Activated naive CD4-positive, alpha-beta T cell treated with anti-CD3 and anti-CD28 coated beads, Interleukin-2, amount 50 U/mL, for 24 hours (primary cell): ENCODE measurements at regions not wholly inside any gene's neighbourhood (a gene's known extent, or its start where the extent isn't known, plus 50 kb on each side); places are given as distances from the start of the nearest gene placed in this dataset.

Source experiments
- H3K27ac Mint-ChIP-seq: one replicate; pipeline ENCODE4 v1.8.0; 2021; ENCODE audit warnings: mild to moderate bottlenecking, mixed read lengths
- H3K27me3 Mint-ChIP-seq: one replicate; pipeline ENCODE4 v1.8.0; 2021; ENCODE audit warnings: mixed read lengths
- H3K36me3 Mint-ChIP-seq: one replicate; pipeline ENCODE4 v1.8.0; 2021; ENCODE audit warnings: mixed read lengths
- H3K4me1 Mint-ChIP-seq: one replicate; pipeline ENCODE4 v1.8.0; 2021; ENCODE audit warnings: mixed read lengths
- H3K4me3 Mint-ChIP-seq: one replicate; pipeline ENCODE4 v1.8.0; 2021; ENCODE audit warnings: mild to moderate bottlenecking, mixed read lengths
- H3K9me3 Mint-ChIP-seq: one replicate; pipeline ENCODE4 v1.8.0; 2021; ENCODE audit warnings: mixed read lengths

DNA sequence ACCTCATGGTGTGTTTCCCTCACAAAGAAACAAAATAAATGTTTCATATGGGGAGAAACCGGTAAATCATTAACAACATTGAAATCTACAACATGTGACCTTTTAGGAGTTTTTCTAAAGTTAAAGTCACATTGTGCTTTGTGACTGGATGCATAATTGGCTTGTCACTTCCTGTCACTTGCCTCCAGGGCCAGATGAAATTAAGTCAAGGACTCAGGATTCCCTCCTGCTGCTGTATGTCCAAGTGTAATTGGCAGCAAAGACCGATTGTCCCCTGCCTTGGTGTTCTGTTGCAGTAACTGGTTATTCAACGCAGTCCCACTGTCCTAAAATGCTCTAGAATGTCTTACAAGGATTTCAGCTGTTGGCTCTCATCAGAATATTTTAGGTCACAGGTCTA, 448.2 kb downstream of the LIG4 start:
- Mint-ChIP-seq H3K27me3 (no peaks in the 10 kb centered on the region), H3K36me3 (no peaks in the 10 kb centered on the region), H3K4me1 (no peaks in the 10 kb centered on the region), H3K9me3 (no peaks in the 10 kb centered on the region), H3K4me3 (no peak overlapping the region), H3K27ac (no peak overlapping the region)

DNA sequence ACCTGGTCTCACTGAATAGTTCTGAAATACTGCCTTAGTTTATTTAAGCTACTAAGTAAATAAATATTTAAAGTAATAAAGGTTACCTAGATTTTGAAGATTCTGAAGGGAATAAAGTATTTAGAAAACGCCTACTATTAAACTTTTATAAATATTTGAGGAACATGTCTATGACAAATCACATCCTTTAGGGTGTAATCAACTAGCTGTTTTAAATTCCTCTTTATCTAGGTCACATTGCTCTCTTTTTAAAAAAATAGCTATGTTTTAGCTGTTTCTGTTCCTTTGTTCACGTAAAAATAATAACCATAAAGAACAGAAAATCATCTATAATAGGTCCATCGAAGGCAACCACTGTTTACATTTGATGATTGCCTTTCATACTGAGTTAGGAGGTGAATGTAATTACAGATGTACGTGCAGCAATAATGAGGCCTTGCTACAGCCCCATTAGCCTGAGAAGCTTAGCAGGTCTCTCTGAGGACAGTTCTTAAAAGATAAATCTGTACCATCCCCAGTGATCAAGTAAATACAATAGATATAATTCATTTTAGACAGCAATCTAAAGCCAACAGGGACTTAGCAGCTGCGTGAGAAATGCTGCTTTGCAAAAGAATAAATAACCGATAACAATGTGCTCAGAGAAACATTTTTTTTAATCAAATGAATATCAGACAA, 449.5 kb downstream of the LIG4 start:
- no peak overlapping the region for H3K27ac Mint-ChIP-seq
- H3K27me3 Mint-ChIP-seq: no peaks in the 10 kb centered on the region
- H3K4me1 Mint-ChIP-seq: no peaks in the 10 kb centered on the region
- H3K4me3 Mint-ChIP-seq: no peak overlapping the region
- no peaks in the 10 kb centered on the region for H3K36me3 Mint-ChIP-seq
- no peaks in the 10 kb centered on the region for H3K9me3 Mint-ChIP-seq

- H3K27me3 Mint-ChIP-seq: no peaks in the 10 kb centered on the region
- no peaks in the 10 kb centered on the region for H3K4me1 Mint-ChIP-seq
- no peaks in the 10 kb centered on the region for H3K9me3 Mint-ChIP-seq
- H3K36me3 Mint-ChIP-seq: no peaks in the 10 kb centered on the region
- H3K27ac Mint-ChIP-seq: no peak overlapping the region
- H3K4me3 Mint-ChIP-seq: no peak overlapping the region
Measured at GRCh38 chr13:107764046-107764445, 451.3 kb downstream of the LIG4 start.

DNA sequence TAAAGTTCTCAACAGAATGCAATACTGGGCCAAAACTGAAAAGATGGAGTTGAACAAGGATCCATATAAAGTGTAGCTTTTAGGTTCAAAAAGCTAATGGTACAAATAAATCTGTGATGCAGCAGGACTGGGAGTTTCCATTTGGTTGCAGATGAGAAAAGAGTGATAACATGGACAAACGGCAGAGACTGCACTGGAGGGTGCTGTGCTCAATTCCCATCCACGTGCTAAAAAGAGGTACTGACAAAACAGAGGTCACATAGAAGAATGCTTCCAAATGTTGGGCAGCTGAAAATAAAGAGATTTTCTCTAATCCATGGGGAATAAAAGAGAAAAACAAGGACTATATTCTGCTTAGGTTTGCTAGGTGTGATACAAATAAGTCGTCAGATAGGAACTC, 461.6 kb downstream of the LIG4 start:
- Mint-ChIP-seq H3K27ac (no peak overlapping the region), H3K4me1 (no peaks in the 10 kb centered on the region), H3K36me3 (no peaks in the 10 kb centered on the region), H3K27me3 (no peaks in the 10 kb centered on the region), H3K9me3 (no peaks in the 10 kb centered on the region), H3K4me3 (no peak overlapping the region)

DNA sequence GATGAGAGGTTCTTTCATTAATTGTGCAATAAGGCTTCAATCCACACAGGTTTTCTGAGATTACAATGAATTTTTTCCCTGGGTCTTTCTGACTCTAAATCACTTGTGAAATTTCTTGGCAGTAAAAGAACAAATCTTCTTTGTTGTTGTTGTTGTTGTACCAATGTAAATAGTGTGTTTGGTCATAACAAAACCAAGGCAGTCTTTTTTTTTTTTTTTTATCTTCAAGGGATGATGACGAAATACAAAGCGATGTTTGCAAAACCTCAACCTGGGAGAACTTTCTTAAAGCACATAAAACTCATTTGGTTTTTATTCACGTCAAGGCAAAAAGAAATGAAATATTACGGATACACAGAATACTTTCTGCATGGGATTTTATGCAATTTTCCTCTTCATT, 462.0 kb downstream of the LIG4 start:
- Mint-ChIP-seq H3K9me3 (no peaks in the 10 kb centered on the region), H3K4me1 (no peaks in the 10 kb centered on the region), H3K4me3 (no peak overlapping the region), H3K27me3 (no peaks in the 10 kb centered on the region), H3K27ac (no peak overlapping the region), H3K36me3 (no peaks in the 10 kb centered on the region)

- H3K9me3 Mint-ChIP-seq: no peaks in the 10 kb centered on the region
- H3K36me3 Mint-ChIP-seq: no peaks in the 10 kb centered on the region
- H3K4me1 Mint-ChIP-seq: no peaks in the 10 kb centered on the region
- no peaks in the 10 kb centered on the region for H3K27me3 Mint-ChIP-seq
- H3K27ac Mint-ChIP-seq: no peak overlapping the region
- no peak overlapping the region for H3K4me3 Mint-ChIP-seq
Measured at GRCh38 chr13:107743983-107744382, 471.4 kb downstream of the LIG4 start.

DNA sequence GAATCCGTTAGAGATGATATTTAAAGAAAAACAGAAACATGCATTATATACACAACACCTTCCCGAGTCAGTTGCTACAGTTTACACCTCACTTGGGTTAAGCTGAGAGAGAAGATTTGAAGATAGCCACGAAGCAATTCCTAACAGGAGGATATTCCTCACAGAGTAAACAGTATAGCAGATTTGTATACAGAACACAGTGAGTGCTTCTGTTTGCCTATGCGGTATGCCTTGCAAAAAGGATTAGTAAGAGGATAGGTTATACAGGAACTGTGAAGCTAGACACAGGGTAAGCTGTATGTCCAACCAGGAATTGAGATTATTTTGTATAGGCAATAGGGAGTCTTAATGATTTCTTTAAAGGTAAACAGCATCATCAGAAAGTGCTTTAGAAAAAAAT, 471.8 kb downstream of the LIG4 start:
- H3K4me3 Mint-ChIP-seq: no peak overlapping the region
- H3K4me1 Mint-ChIP-seq: no peaks in the 10 kb centered on the region
- H3K9me3 Mint-ChIP-seq: no peaks in the 10 kb centered on the region

DNA sequence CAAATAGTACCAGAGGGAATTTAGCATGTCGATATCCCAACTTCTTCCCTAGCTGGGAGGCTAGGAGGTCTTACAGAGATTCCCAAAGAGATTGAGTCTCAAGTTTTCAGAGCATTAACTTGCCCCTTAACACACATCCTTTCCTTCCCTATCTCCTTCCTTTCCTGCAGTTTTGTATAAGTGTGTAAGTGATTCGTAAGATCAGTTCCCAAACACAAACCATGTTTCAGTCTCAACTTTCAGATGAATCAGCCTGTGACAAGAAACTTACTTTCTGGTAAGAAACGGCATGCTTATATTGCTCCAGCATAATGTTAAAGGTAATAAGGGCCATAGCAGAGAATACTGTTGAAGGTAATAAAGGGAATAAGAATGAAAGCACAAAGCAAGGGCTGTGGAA, 472.2 kb downstream of the LIG4 start:
- Mint-ChIP-seq H3K4me3 (no peak overlapping the region), H3K36me3 (no peaks in the 10 kb centered on the region), H3K27me3 (no peaks in the 10 kb centered on the region), H3K4me1 (no peaks in the 10 kb centered on the region), H3K27ac (no peak overlapping the region), H3K9me3 (no peaks in the 10 kb centered on the region)

More for the DNA sequence above, 471.8 kb downstream of the LIG4 start:
- Mint-ChIP-seq H3K27ac (no peak overlapping the region), H3K36me3 (no peaks in the 10 kb centered on the region), H3K27me3 (no peaks in the 10 kb centered on the region)

DNA sequence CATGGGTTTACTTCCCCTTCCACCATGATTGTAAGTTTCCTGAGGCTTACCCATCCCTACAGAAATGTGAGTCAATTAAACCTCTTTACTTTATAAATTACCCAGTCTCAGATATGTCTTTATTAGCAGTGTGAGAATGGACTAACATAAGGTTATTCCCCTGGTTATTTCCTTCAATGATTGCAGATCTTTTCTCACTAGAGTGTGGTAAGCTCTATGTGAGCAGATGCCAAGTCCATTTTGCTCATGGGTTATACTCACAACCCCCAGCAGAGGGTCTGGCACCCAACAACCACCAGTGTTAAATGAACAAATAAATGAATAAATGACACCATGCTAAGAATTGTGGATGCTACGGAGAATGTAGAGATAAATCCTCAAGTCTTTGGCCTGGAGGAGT, 472.8 kb downstream of the LIG4 start:
- H3K27me3 Mint-ChIP-seq: no peaks in the 10 kb centered on the region
- no peaks in the 10 kb centered on the region for H3K9me3 Mint-ChIP-seq
- H3K4me1 Mint-ChIP-seq: no peaks in the 10 kb centered on the region
- no peak overlapping the region for H3K4me3 Mint-ChIP-seq
- H3K27ac Mint-ChIP-seq: no peak overlapping the region
- no peaks in the 10 kb centered on the region for H3K36me3 Mint-ChIP-seq

- Mint-ChIP-seq H3K27me3 (no peaks in the 10 kb centered on the region), H3K4me1 (no peaks in the 10 kb centered on the region), H3K9me3 (no peaks in the 10 kb centered on the region), H3K27ac (no peak overlapping the region), H3K4me3 (no peak overlapping the region), H3K36me3 (no peaks in the 10 kb centered on the region)
Measured at GRCh38 chr13:107738004-107738403, 477.3 kb downstream of the LIG4 start.

- H3K9me3 Mint-ChIP-seq: no peaks in the 10 kb centered on the region
- H3K4me1 Mint-ChIP-seq: no peaks in the 10 kb centered on the region
- no peak overlapping the region for H3K4me3 Mint-ChIP-seq
- H3K27me3 Mint-ChIP-seq: no peaks in the 10 kb centered on the region
- no peak overlapping the region for H3K27ac Mint-ChIP-seq
- H3K36me3 Mint-ChIP-seq: no peaks in the 10 kb centered on the region
Measured at GRCh38 chr13:107736731-107737130, 478.6 kb downstream of the LIG4 start.

- Mint-ChIP-seq H3K27ac (no peak overlapping the region), H3K4me1 (no peaks in the 10 kb centered on the region), H3K9me3 (no peaks in the 10 kb centered on the region), H3K4me3 (no peak overlapping the region), H3K27me3 (no peaks in the 10 kb centered on the region), H3K36me3 (no peaks in the 10 kb centered on the region)
Measured at GRCh38 chr13:107736170-107736569, 479.2 kb downstream of the LIG4 start.

DNA sequence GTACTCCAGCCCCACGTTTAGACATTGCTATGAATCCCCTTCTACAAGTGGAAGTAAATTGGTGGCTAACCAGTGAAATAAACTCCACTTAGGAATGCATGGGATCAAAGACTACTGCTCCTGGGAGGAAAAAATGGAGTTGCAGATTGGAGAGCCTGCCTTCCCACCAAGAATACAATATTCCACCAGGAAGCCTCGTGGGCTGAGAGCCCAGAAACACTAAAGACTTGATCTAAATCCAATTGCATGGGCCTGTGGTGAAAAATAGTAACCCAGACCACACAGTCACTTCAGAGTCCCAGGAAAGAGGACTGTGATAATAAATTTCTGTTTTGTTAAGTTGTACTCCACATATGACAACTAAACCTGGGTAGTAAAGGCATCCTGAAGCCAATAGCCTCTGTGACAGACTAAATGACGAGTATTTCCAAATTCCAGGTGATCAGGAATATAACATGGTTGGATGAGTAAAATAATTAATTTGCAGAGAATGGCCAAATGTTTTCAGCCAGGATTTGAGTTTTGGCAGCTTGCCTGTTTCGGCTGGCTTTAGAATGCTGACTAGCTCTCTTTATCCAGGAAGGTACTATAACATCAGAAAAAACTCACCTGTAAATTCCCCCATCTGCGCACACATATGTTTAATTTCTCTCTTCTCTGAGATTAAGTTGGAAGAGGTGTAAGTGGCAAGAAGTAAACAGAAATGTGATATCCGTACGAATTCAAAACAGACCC, 480.3 kb downstream of the LIG4 start:
- Mint-ChIP-seq H3K4me3 (no peak overlapping the region), H3K27me3 (no peaks in the 10 kb centered on the region), H3K9me3 (no peaks in the 10 kb centered on the region), H3K36me3 (no peaks in the 10 kb centered on the region), H3K27ac (no peak overlapping the region), H3K4me1 (no peaks in the 10 kb centered on the region)

DNA sequence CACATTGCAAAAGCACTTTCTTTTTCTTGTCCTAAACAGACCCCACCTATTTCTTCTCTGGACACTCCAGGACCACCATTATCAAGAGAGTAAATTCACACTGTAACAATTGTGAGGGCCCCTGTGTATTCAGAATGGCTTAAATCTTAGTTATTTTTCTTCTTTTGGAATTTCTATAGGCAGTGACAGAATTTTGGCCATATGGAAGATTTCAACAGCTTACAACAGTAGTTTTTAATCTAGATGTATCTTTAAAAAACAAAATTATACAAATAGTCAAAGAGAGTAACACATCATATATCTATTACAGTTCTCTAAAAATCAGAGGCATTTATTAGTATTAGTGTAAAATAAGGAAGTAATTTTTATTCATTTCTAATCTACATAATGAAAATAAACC, 482.1 kb downstream of the LIG4 start:
- Mint-ChIP-seq H3K36me3 (no peaks in the 10 kb centered on the region), H3K4me1 (no peaks in the 10 kb centered on the region), H3K9me3 (no peaks in the 10 kb centered on the region), H3K27me3 (no peaks in the 10 kb centered on the region), H3K4me3 (no peak overlapping the region), H3K27ac (no peak overlapping the region)

DNA sequence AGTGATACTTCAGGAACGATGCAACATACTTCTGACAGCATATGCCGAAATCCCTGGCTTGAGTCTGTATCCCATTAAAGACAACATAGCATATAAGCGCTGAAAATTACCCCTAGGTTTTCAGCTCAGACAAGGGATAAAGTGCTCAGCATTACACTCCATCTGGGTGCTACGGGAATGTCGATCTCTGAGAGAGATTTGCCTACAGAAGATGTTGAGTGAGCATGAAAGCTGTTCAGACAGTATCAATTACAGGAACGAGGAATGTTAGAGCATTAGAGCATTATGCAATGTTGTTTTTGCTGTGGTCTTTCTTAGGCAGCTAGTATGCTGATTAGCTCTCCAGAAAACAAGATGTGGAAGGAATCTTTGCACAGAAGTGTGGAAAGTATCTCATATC, 484.5 kb downstream of the LIG4 start:
- H3K9me3 Mint-ChIP-seq: no peaks in the 10 kb centered on the region
- no peaks in the 10 kb centered on the region for H3K4me1 Mint-ChIP-seq
- H3K27ac Mint-ChIP-seq: no peak overlapping the region

GRCh38 chr13:107721125-107721869, 494.0 kb downstream of the LIG4 start:
- Mint-ChIP-seq H3K27me3 (no peaks in the 10 kb centered on the region), H3K27ac (no peak overlapping the region), H3K4me1 (no peaks in the 10 kb centered on the region), H3K36me3 (no peaks in the 10 kb centered on the region), H3K9me3 (peaks cover 9% of the 10 kb centered on the region), H3K4me3 (no peak overlapping the region)

More for the DNA sequence above, 484.5 kb downstream of the LIG4 start:
- no peak overlapping the region for H3K4me3 Mint-ChIP-seq
- H3K36me3 Mint-ChIP-seq: no peaks in the 10 kb centered on the region
- no peaks in the 10 kb centered on the region for H3K27me3 Mint-ChIP-seq
